Ishikawa (cell line): ENCODE measurements at regions not wholly inside any gene's neighbourhood (a gene's known extent, or its start where the extent isn't known, plus 50 kb on each side); places are given as distances from the start of the nearest gene placed in this dataset.

Source experiments
- CEBPB ChIP-seq: IDR thresholded peaks from 2 replicates; pipeline ENCODE4 v1.6.1; 2012
- CREB1 ChIP-seq: IDR thresholded peaks from 2 replicates; pipeline ENCODE4 v1.6.1; 2012; ENCODE audit warnings: low read depth
- EP300 ChIP-seq: IDR thresholded peaks from 2 replicates; pipeline ENCODE4 v1.6.1; 2012; ENCODE audit warnings: borderline replicate concordance
- MAX ChIP-seq: IDR thresholded peaks from 2 replicates; pipeline ENCODE4 v1.6.1; 2012
- NFIC ChIP-seq: IDR thresholded peaks from 2 replicates; pipeline ENCODE4 v1.6.1; 2012
- REST ChIP-seq: IDR thresholded peaks from 2 replicates; pipeline ENCODE4 v1.6.1; 2012; ENCODE audit warnings: low read depth, mild to moderate bottlenecking
- TCF12 ChIP-seq: IDR thresholded peaks from 2 replicates; pipeline ENCODE4 v1.6.1; 2012; ENCODE audit warnings: low read depth
- ZBTB7A ChIP-seq: IDR thresholded peaks from 2 replicates; pipeline ENCODE4 v1.6.1; 2012; ENCODE audit warnings: low read depth
- TF ChIP-seq, protein P1 (sequence below): IDR thresholded peaks from 2 replicates; pipeline ENCODE4 v1.6.1; 2012

- TF ChIP-seq TCF12 (no peak), ZBTB7A (no peak), NFIC (no peak), CEBPB (no peak), REST (no peak), MAX (no peak), EP300 (no peak), CREB1 (no peak)
- TF ChIP-seq, protein P1, sequence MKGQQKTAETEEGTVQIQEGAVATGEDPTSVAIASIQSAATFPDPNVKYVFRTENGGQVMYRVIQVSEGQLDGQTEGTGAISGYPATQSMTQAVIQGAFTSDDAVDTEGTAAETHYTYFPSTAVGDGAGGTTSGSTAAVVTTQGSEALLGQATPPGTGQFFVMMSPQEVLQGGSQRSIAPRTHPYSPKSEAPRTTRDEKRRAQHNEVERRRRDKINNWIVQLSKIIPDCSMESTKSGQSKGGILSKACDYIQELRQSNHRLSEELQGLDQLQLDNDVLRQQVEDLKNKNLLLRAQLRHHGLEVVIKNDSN = no peak
Observed at GRCh38 chr9:108331596-108331995, 524.2 kb downstream of the ACTL7B start.
